NB4 (cell line): ENCODE measurements at regions not wholly inside any gene's neighbourhood (a gene's known extent, or its start where the extent isn't known, plus 50 kb on each side); places are given as distances from the start of the nearest gene placed in this dataset.
"Not testable (repeated sequence)": the region's sequence is repeated elsewhere in the genome, so short reads cannot be mapped to it uniquely, and the experiment has no call there.

Experiments
- DNase-seq: peaks from one replicate; pipeline ENCODE4 v3.0.0; 2010; ENCODE audit warnings: low read depth
- H3K4me3 ChIP-seq: one replicate; pipeline ENCODE4 v1.5.1; 2011; ENCODE audit warnings: mild to moderate bottlenecking, low read depth, low read length, moderate library complexity
- MYC ChIP-seq: IDR thresholded peaks from 2 replicates; pipeline ENCODE4 v1.6.1; 2011; ENCODE audit warnings: low read depth, low read length
- POLR2A ChIP-seq: IDR thresholded peaks from 2 replicates; pipeline ENCODE4 v1.6.1; 2011; ENCODE audit warnings: mild to moderate bottlenecking; ENCODE audit not compliant: insufficient read length; ENCODE audit errors: extremely low read depth
- TF ChIP-seq, protein P1 (sequence below): IDR thresholded peaks from 2 replicates; pipeline ENCODE4 v1.6.1; 2011; ENCODE audit warnings: low read depth, low read length
- TF ChIP-seq, protein P2 (sequence below): IDR thresholded peaks from one replicate; pipeline ENCODE4 v1.5.1; 2012; ENCODE audit warnings: low read depth, low read length

DNA sequence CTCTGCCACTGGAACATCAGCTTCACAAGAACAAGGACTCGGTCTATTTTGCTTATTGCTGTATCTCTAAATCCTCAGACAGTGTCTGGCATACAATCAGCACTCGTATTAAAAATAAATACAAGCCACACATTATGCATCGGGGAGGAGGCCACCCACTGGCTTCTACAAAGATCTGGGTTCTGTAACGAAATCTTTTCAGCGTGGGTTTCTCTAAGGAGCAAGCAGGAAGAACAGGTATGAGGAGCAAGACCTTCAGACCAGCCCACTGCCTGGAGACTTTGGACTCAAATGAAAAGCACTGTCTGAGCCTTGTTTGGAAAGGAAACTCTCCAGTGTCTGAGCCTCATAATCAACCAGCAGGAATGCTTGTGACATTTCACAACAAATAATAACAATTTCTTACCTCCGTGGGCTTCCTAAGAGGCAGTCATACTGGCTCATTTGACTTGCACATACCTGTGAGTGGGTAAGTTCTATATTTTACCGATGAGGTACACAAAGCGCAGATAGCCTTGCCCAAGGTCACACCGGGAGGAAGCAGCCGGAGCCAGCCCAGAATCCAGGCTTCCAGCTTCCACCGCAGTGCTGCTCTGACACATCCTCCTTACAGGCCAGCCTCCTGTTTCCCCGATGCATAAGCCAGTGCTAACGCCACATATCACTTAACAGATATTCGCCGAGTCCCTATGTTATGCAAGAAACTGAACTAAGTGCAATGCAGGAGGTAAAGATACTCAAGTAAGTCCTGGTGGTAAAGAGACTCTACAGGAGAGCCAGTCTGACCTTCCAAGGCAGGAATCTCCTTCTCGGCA is 118.6 kb upstream of the TNRC6C start:
- H3K4me3 ChIP-seq, result no peak overlapping the region
- TF ChIP-seq MYC, result no peak
- TF ChIP-seq POLR2A, result no peak
- TF ChIP-seq, protein P1, sequence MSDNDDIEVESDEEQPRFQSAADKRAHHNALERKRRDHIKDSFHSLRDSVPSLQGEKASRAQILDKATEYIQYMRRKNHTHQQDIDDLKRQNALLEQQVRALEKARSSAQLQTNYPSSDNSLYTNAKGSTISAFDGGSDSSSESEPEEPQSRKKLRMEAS, result no peak
- TF ChIP-seq, protein P2, sequence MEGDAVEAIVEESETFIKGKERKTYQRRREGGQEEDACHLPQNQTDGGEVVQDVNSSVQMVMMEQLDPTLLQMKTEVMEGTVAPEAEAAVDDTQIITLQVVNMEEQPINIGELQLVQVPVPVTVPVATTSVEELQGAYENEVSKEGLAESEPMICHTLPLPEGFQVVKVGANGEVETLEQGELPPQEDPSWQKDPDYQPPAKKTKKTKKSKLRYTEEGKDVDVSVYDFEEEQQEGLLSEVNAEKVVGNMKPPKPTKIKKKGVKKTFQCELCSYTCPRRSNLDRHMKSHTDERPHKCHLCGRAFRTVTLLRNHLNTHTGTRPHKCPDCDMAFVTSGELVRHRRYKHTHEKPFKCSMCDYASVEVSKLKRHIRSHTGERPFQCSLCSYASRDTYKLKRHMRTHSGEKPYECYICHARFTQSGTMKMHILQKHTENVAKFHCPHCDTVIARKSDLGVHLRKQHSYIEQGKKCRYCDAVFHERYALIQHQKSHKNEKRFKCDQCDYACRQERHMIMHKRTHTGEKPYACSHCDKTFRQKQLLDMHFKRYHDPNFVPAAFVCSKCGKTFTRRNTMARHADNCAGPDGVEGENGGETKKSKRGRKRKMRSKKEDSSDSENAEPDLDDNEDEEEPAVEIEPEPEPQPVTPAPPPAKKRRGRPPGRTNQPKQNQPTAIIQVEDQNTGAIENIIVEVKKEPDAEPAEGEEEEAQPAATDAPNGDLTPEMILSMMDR, result no peak
- no peak for DNase-seq

DNA sequence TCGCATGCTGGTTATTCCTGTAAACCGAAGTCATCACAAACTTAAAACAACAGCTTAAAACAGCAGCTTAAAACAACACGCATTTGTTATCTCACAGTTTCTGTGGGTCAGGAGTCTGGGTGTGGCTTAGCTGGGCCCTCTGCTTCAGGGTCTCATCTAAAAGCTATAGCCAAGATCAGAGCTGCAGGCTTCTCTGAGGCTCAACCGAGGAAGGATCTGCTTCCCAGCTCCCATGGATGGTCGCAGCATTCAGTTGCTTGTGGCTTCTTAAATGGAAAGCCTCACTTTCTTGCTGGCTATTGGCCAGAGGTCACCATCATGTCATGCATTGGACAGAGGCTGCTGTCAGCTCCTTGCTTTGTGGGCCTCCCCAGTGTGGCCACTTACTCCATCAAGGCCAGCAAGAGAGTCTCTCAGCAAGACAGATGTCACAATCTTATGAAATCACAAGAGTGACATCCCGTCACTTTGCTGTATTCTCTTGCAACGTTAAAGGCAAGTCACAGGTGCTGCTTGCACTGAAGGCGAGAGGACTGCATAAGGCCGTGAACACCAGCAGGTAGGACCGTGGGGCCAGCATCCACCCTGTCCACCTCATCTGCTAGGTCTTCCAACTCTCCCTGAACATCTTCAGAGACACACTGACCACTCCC is 117.9 kb upstream of the TNRC6C start:
- DNase-seq, result no peak
- TF ChIP-seq MYC (no peak), POLR2A (no peak)
- TF ChIP-seq, protein P1, result no peak
- TF ChIP-seq, protein P2, result no peak
- H3K4me3 ChIP-seq, result no peak overlapping the region

DNA sequence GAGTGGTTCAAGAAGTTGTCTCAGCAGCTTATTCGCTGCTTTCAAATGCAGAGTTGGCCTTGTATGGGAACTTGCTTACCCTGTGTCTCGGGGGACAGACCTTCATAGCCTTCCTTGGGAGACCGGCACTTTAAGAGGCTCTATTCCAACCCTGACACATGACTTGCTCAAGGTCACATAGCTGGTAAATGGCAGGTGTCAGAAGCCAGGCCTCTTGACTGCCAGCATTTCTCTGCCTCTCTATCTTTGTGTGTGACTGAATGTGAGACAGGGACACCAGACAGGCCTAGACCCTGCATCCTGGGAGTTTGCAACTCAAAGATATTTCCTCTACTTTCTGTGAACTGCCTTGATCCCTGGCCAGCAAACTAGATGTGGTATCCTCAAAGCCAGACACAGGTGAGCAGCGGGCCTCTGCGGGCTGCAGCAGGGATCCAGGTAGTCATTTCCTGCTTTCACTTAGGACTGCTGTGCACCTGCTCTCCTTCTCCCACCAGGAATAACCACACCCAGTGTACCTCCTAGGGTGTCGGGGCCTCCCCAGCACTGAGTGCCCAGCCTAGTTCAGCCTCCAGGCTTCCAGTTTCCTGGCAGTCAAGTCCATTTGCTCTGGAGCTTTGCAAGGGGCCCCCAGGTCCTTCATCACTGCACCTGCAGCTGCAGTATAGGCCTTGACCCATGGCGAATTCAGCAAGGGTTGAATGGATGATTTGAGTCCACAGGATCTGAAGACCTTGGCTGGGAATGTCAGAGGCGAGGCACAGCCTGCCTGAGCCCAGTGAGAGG is 116.6 kb upstream of the TNRC6C start:
- TF ChIP-seq, protein P2, result no peak
- TF ChIP-seq, protein P1, result no peak
- TF ChIP-seq MYC (no peak), POLR2A (no peak)
- no peak overlapping the region for H3K4me3 ChIP-seq
- no peak for DNase-seq

DNA sequence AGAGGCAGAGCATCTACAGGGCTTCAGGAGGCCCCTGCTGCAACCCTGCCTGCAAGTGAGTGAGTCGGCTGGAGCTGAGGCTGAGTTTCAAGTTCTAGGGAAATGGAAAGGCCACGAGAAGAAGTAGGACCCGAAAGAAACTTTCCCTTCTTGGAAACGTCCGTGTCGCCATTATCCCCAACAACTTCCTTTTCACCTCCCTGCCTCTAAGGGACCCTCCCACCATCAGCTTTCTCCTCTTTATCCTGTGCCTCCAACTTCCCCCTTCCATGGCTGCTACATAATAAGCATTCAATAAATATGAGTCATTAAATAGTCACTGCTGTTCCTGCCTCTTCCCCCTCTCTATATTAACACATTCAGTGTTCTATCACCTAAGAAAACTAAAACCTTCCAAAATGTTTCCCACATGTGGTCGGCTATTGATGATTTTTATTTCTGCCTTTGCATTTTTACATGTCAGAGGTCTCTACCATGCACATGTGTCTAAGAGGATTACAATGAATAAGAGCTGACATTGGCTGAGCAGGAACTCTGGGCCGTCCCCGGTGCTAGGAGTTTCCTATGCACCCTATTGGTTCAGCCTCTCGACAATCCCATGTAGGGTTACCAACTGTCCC is 115.9 kb upstream of the TNRC6C start:
- DNase-seq, result peak; percentile 77
- H3K4me3 ChIP-seq, result no peak overlapping the region
- TF ChIP-seq, protein P1, result no peak
- TF ChIP-seq MYC, result no peak
- TF ChIP-seq POLR2A, result no peak
- TF ChIP-seq, protein P2, result no peak

DNA sequence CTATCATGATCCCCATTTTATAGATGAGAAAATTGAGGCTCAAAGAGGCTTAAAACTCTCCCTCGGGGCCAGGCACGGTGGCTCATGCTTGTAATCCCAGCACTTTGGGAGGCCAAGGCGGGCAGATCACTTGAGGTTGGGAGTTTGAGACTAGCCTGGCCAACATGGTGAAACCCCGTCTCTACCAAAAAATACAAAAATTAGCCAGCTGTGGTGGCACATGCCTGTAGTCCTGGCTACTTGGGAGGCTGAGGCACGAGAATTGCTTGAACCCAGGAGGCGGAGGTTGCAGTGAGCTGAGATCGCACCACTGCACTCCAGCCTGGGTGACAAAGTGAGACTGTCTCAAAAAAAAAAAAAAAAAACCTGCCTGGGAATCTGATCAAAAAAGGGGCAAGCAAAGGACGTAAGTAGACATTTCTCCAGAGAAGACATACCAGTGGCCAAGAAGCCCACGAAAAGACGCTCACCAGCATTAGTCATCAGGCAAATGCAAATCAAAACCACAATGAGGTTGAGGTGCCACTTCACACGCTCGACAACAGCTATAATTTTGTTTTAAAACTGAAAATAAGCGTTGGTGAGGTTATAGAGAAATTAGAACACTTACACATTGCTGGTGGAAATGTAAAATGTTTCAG is 115.1 kb upstream of the TNRC6C start:
- DNase-seq, result peak; percentile 75
- not testable (repeated sequence) for H3K4me3 ChIP-seq
